Esophagus mucosa (tissue), 1 donor: ENCODE measurements at regions not wholly inside any gene's neighbourhood (a gene's known extent, or its start where the extent isn't known, plus 50 kb on each side); places are given as distances from the start of the nearest gene placed in this dataset.
A peak's percentile ranks its signal among the peaks of the same experiment; 100 is the strongest.
"Not testable (repeated sequence)": the region's sequence is repeated elsewhere in the genome, so short reads cannot be mapped to it uniquely, and the experiment has no call there.

Experiments used
- ATAC-seq: fragments of 200-7000 bp; cut with Tn5 transposase; one replicate; pipeline ENCODE4 v1.9.1; 2020
- donor health status: DM: yes; HTN: yes; CAD: no.

- ATAC-seq: no peak
These were observed 145.5 kb downstream of the HMHB1 start for GRCh38 chr5:143957455-143957854.

DNA sequence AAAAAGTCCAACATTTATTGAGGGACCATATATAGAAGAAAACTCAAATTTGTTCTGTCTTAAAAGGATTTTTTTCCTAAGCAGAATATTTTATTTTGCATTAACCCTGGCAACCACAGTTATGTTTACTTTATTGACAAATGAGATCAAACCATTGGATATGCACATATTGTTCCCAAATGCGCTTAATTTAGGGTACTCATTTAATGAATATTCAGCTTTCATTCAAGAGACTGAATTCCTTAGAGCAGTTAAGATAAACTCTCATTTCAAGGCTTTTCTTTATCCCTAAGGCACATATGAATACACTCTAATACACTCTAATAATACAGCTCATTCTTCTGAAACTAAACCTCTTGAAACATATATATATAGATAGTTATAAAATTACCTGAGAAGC, 150.2 kb downstream of the HMHB1 start:
- ATAC-seq: no peak

DNA sequence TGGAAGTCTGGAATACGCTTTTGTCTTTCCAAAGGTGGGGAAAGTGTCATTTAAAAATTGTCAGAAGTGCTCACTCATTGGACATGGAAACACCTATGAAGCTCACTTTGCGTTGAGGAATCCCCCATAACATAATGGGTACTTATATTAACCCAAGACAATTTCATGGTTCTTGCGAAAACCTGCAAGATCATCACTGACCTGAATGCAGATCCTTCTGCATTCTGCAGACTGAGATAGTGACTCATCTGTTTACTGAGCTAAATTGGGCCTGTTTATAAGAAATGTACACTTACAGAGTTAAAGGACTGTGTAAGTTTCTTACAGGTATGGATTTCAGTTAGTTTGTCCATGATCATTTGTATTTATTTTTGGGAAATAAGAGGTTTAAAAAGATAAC, 153.0 kb downstream of the HMHB1 start:
- no peak for ATAC-seq

DNA sequence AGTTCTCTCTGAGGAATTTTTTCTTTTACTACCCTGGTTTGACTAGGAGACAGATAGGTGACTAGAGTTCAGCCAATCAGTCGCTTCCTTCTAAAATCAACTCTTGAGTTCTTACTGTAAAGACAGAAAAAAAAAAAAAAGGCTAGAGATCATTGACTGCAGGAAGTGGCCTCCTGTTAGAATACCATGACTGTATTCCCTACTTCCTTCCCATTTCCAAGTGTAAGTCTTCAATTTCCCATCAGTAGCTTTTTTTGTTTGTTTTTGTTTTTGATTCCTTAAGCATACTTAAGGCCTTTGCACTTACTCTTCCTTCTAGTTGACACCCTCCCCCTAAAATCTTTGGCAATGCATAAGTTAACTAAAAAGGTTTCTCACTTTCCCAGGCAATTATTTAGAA, 154.3 kb downstream of the HMHB1 start:
- ATAC-seq: no peak

GRCh38 chr5:143968071-143968878, 156.3 kb downstream of the HMHB1 start:
- peak; percentile 62 for ATAC-seq

DNA sequence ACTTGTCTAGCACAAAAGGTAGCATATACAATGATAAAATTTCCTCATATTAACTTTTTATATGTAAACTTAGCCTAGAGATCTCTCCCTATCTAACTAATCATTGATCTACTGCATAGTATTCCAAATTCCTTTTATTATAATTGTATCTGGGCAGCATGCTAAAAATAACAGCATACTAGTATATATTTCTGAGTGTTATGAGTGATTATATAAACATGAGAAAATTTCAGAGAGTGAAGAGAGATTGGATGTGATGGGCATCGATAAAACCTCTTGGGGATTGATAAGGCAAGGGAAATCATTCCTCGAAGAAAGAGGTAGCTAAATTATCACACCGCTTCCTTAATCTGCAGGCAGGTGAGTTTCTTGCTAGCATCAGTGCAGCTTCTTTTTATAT, 158.2 kb downstream of the HMHB1 start:
- ATAC-seq: no peak

DNA sequence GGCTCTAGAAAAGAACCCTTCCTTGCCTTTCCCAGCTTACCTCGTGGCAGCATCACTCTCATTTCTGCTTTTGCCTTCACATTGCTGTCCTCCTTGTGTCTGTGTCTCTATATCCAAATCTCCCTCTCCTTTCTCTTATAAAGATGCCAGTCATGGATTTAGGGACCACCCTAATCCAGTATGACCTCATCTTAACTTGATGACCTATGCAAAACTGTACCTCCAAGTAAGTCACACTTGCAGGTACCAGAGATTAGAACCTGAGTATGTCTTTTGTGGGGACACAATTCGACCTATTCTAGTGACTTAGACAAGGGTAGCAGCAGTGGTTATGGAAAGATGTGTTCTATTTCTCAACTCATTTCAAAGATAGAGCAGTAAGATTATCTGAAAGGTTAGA, 160.1 kb downstream of the HMHB1 start:
- ATAC-seq: no peak

DNA sequence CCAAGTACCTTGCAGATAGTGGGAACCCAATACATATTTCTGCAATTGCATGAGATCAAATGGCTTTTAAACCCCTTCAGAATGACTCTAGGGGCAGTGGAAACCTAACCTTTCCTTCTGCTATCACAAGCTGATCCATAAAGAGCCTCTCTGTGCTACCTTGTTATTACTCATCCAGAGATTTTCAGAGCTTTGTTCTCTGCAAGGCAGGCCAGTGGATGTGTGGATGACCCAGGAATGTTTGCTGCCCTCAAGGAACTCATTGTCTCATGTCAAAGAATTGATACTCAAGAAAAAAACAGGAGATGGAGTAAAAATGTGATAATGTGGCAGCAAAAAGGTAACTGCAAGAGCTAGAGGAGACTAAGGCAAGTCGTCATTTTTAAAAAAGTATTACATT, 164.1 kb downstream of the HMHB1 start:
- ATAC-seq: no peak

DNA sequence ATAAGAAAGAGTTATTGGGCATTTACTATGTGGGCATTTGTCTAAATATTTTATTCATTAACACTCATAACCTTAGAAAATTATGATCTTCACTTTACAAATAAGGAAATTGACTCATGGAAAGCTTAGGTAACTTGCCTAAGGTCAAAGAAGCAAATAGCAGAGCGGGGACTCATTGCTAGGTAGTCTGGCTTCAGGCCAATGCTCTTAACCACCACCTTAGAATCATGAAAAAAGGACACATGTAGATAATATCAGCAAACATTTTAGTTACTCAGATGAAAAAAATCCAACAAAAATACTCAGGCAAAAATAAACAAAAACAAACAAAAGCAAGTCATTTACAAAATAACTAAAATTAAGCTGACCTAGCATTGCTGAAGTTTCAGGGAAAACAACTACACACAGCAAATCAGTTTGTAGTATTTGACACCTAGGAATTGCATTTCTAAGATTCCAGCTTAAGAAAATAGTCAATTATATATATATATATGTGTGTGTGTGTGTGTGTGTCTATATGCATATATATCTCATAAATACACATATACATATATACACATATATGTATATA, 166.0 kb downstream of the HMHB1 start:
- ATAC-seq: no peak

DNA sequence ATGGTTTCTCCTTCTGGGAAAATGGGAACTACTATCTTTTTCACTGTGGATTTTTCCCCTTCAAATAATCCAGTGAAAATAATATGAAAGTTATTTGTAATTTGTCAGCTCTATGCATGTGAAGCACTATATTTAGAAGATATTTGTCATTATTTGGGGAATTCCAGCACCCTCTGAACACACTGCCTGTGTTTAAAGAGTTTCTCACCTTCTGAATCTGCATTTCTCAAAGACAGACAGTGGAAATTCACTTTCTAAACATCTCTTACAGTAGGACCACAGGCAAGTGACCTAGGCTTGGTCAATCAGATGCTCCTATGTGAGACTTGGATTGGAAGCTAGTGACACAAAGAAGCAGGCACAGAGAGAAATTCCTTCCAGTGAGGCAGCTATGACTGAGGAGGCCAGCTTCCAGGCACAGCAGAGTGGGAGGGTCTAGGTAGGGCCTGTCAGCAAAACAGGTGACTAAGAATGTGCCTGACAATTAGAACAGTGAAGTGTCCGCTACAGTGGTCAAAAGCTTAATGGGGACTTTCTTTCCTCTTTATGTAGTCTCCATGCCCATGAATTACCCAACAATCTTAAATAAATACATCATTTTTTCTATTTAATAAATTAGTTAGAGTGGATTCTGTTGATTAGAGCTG, 167.2 kb downstream of the HMHB1 start:
- ATAC-seq: no peak

DNA sequence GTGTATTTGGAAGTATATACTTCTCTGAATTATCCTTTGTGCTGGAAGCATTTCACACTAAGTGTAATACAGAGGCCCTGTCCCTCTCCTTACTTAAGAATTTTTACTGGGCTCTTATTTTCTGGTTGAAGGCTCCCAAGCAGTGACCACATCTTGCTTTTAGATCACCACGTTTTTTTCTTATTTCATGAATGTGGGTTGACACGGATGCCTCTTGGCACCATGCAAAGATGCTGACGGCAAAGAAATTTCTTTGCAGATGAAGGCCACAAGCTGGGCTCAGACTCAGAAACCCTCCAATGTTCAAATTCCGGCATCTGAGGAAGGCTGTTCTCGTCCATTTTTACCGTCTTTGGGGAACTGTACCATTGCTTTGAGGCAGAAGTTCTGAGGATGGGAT, 168.5 kb downstream of the HMHB1 start:
- ATAC-seq: no peak

DNA sequence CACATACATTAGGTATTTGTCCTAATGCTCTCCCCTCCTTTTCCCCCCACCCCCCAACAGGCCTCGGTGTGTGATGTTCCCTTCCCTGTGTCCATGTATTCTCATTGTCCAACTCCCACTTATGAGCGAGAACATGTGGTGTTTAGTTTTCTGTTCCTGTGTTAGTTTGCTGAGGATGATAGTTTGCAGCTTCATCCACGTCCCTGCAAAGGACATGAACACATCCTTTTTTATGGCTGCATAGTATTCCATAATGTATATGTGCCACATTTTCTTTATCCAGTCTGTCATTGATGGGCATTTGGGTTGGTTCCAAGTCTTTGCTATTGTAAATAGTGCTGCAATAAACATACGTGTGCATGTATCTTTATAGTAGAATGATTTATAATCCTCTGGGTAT, 171.0 kb downstream of the HMHB1 start:
- ATAC-seq: not testable (repeated sequence)

- peak; percentile 46 for ATAC-seq
These were observed 174.0 kb downstream of the HMHB1 start for GRCh38 chr5:143985832-143986515.

DNA sequence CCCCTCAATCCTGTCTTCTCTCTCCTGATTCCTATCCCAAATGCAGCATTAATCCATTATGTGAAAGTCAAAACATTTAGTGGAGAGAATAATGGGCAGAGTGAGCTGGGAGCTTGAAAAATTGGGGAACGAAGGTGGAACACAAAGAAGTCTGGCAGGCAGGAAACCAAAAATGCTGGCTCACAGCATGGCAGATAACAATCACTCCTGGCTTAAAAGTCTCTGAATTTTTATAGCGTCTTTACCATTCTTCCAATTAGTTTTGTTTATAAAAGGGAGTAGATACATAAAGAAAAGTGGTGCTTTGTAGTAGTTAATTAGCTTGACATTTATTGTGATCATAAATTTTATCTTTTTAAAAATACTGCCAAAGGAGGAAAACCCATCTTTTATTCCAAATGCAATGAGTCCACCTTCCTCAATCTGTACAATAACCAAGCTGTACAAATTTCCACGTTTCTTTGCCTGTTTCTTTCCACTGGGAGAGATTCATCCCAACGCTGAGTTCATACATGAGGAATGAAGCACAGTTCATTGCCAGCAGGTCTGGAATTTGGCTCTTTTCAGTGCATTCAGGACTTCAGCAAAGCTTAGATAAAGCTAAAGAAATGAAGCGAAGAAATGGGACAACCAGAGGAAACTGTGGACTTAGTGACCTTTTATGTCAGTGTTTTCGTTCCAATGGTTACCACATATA, 174.7 kb downstream of the HMHB1 start:
- ATAC-seq: no peak

GRCh38 chr5:143987264-143987663, 175.3 kb downstream of the HMHB1 start:
- ATAC-seq: no peak

DNA sequence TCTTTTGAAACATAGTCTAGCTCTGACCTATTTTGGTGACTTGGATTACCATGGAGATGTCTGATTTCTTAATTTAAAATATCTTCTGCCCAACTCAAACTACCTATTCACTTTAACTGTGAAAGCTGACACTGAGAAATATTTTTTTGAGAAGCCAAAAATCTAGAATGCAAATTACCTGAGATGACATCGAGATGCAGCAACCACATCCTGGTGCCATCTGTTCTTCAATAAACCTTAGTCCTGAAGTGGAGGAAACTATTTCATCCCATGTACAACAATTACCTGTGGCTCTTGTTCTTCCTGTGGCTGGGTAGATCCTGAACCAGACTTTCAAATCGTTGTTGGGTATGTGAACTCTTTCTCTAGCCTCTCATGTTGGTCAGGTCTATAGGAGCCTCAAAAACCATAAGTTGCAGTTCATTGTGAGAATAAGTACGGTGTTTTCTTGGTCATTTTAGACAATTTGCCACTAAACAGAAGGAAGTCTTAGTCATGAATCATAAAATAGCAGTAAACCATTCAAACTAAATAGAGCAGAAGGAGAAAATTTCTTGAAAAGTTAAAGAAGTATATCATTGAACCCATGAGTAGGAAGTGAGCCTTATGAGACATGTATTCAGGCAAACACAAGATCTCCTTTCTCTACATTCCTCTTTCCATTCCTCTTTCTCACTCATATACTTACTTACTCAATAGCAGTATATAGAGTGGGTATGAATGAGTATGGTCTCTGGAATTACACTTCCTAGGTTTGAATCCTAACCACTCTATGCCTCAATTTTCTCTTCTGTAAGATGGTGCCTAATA, 176.0 kb downstream of the HMHB1 start:
- ATAC-seq: no peak

DNA sequence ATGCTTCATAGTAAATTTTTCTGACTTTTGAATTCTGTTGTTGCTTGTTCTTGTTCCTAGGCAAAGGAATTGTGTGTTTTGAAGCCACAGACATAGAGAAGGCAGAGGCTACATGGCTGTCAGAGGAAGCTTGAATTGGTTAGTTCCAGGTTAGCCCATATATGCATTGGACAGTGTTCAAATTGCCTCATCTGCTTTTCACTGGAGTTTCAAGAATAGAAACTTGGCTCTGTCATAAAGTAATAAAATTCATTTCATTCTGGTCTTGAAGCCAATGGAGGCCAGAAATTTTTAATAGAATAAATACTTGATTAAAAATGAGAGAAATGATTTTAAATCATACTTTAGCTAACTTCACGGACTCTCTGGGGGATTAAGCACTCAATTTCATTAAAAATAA, 178.0 kb downstream of the YIPF5 start:
- ATAC-seq: no peak

DNA sequence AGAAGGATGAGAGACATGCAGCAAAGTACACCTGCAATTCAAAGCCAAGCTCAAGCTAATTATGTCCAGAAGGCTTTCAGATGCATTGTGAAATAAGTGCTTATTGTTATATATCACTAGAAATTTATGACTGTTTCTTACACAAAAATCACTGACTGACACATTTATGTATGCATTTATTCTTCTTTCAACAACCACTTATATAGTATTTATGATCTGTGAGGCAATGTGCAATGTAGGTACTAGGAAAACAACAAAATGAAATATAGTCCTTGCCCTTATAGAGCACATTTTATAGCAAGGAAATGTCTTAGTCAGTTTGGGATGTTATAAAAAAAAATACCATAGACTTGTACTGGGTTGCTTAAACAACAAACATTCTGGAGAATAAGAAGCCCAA, 167.6 kb downstream of the YIPF5 start:
- no peak for ATAC-seq

GRCh38 chr5:144003636-144004035, 166.8 kb downstream of the YIPF5 start:
- ATAC-seq: no peak

- ATAC-seq: no peak
These were observed 166.3 kb downstream of the YIPF5 start for GRCh38 chr5:144004146-144004545.

GRCh38 chr5:144004751-144005150, 165.7 kb downstream of the YIPF5 start:
- no peak for ATAC-seq

- no peak for ATAC-seq
These were observed 161.3 kb downstream of the YIPF5 start for GRCh38 chr5:144009116-144009515.
